PC-9 (cell line): ENCODE measurements at regions not wholly inside any gene's neighbourhood (a gene's known extent, or its start where the extent isn't known, plus 50 kb on each side); places are given as distances from the start of the nearest gene placed in this dataset.
"Not testable (repeated sequence)": the region's sequence is repeated elsewhere in the genome, so short reads cannot be mapped to it uniquely, and the experiment has no call there.

Source experiments
- BruUV-seq: library from RNA; stranded (reverse); fragments of 400-500 nt; replicated peaks from 2 replicates; lab custom pipeline; 2021; lab: Mats Ljungman, UMichigan
- CTCF ChIA-PET: fragments of 300-600 bp; sonication (Branson Sonifier 250); formaldehyde crosslinking; loops from one replicate; lab custom pipeline; 2022; ENCODE audit warnings: antibody characterized with exemption; lab: Charles Lee
- POLR2A ChIA-PET: fragments of 300-600 bp; sonication (Branson Sonifier 250); formaldehyde crosslinking; loops from one replicate; lab custom pipeline; 2022; ENCODE audit warnings: antibody characterized with exemption; ENCODE audit not compliant: unreplicated experiment; lab: Charles Lee
- DNase-seq, 2 experiments: peaks; one replicate each; pipeline versions ENCODE4 v3.0.0 to v3.0.0-alpha.2; 2015 to 2022; ENCODE audit warnings: mixed read lengths in 1 of 2
- H2AFZ ChIP-seq: fragments of 200-600 bp; sonication (generic); 2 replicates; pipeline ENCODE4 v1.8.1; 2017; ENCODE audit warnings: antibody characterized with exemption
- H3F3A ChIP-seq: fragments of 200-600 bp; sonication (generic); 2 replicates; pipeline ENCODE4 v1.8.1; 2017; ENCODE audit warnings: antibody characterized with exemption, mild to moderate bottlenecking, low read depth; ENCODE audit not compliant: insufficient read depth
- H3K27ac ChIP-seq: fragments of 200-600 bp; sonication (generic); 2 replicates; pipeline ENCODE4 v1.6.1; 2016; ENCODE audit warnings: mixed run types
- H3K27me3 ChIP-seq: fragments of 200-600 bp; sonication (generic); 2 replicates; pipeline ENCODE4 v1.6.1; 2016; ENCODE audit warnings: low read depth, mixed run types; ENCODE audit not compliant: insufficient read depth
- H3K36me3 ChIP-seq: fragments of 200-600 bp; sonication (generic); 2 replicates; pipeline ENCODE4 v1.6.1; 2016; ENCODE audit warnings: low read depth, mixed run types
- H3K4me1 ChIP-seq: fragments of 200-600 bp; sonication (generic); replicated peaks from 2 replicates; pipeline ENCODE4 v1.6.1; 2016; ENCODE audit warnings: mixed run types; ENCODE audit not compliant: insufficient read depth
- H3K4me2 ChIP-seq: fragments of 200-600 bp; sonication (generic); 2 replicates; pipeline ENCODE4 v1.6.1; 2017; ENCODE audit warnings: mixed run types
- H3K4me3 ChIP-seq: fragments of 200-600 bp; sonication (generic); 2 replicates; pipeline ENCODE4 v1.6.1; 2016; ENCODE audit warnings: mixed run types
- H3K79me2 ChIP-seq: fragments of 200-600 bp; sonication (generic); 2 replicates; pipeline ENCODE4 v1.6.1; 2017; ENCODE audit warnings: low read depth, mixed run types
- H3K9me2 ChIP-seq: fragments of 200-600 bp; sonication (generic); 2 replicates; pipeline ENCODE4 v1.8.1; 2017; ENCODE audit warnings: mild to moderate bottlenecking; ENCODE audit not compliant: insufficient read depth
- H3K9me3 ChIP-seq: fragments of 200-600 bp; sonication (generic); 2 replicates; pipeline ENCODE4 v1.8.1; 2016; ENCODE audit warnings: low read depth; ENCODE audit not compliant: insufficient read depth
- H4K20me1 ChIP-seq: fragments of 200-600 bp; sonication (generic); 2 replicates; pipeline ENCODE4 v1.8.1; 2017; ENCODE audit not compliant: insufficient read depth
- EZH2 ChIP-seq: fragments of 200-600 bp; sonication (generic); IDR thresholded peaks from 2 replicates; pipeline ENCODE4 v1.8.0; 2017; ENCODE audit warnings: antibody characterized with exemption, low read depth
- intact Hi-C: fragments of 100-400 bp; cut with micrococcal nuclease; formaldehyde crosslinking; loops from one replicate; pipeline ENCODE4 v1.10.0; 2022; ENCODE audit not compliant: unreplicated experiment
- TF ChIP-seq, protein P1 (sequence below): fragments of 200-600 bp; sonication (generic); conservative IDR thresholded peaks from 2 replicates; pipeline ENCODE4 v1.6.1; 2017; ENCODE audit warnings: mixed run types, antibody characterized with exemption, mild to moderate bottlenecking, moderate library complexity

DNA sequence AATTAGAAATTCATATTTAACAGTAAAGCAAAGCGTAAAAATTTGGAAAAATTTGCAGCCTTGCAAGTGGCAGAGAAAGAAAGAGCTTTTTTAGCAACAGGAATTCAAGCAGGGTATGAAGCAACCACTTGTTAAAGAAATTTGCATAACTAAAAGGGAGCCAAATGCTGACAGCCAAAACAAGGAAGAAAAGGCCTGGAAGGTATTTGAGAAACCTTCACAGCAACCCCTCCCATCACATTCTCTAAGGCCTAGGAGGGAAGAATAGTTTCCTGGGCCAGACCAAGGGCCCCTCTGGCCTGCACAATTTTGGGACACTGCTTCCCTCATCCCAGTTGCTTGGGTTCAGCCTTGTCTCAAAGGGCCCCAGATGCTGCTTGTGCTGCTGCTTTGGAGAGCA lies 672.4 kb upstream of the TMPRSS15 start:
- POLR2A ChIA-PET: no interaction called here
- Histone ChIP-seq H3K9me2 (no peaks in the 10 kb centered on the region), H3F3A (no peaks in the 10 kb centered on the region), H3K4me1 (no peaks in the 10 kb centered on the region), H2AFZ (no peak overlapping the region), H4K20me1 (no peaks in the 10 kb centered on the region), H3K4me3 (no peak overlapping the region), H3K36me3 (no peaks in the 10 kb centered on the region), H3K27ac (no peak overlapping the region), H3K79me2 (no peaks in the 10 kb centered on the region), H3K9me3 (no peaks in the 10 kb centered on the region), H3K27me3 (no peaks in the 10 kb centered on the region), H3K4me2 (no peak overlapping the region)
- DNase-seq: no peak
- CTCF ChIA-PET: no interaction called here
- TF ChIP-seq, protein P1, sequence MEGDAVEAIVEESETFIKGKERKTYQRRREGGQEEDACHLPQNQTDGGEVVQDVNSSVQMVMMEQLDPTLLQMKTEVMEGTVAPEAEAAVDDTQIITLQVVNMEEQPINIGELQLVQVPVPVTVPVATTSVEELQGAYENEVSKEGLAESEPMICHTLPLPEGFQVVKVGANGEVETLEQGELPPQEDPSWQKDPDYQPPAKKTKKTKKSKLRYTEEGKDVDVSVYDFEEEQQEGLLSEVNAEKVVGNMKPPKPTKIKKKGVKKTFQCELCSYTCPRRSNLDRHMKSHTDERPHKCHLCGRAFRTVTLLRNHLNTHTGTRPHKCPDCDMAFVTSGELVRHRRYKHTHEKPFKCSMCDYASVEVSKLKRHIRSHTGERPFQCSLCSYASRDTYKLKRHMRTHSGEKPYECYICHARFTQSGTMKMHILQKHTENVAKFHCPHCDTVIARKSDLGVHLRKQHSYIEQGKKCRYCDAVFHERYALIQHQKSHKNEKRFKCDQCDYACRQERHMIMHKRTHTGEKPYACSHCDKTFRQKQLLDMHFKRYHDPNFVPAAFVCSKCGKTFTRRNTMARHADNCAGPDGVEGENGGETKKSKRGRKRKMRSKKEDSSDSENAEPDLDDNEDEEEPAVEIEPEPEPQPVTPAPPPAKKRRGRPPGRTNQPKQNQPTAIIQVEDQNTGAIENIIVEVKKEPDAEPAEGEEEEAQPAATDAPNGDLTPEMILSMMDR: no peak
- BruUV-seq: no TSS peak
- intact Hi-C loops: no loop called here

DNA sequence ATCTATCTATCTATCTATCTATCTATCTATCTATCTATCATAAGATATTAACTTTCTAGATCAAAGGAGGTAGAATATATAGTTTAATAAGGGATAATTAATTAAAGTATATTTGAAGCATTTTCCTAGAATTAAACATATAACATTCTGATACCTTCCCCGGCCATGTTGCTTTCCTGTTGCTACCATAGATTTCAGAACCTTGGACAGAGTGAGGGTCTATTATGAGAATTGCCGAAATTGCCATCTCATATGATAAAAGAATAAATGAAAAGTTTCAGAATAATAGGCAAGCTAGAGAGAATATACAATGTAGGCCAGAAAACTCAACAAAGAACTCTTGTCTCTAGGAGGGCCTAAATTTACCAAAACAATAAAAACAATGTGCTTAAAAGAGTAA lies 706.1 kb upstream of the TMPRSS15 start:
- TF ChIP-seq EZH2: no peak
- TF ChIP-seq, protein P1: no peak
- no peak for DNase-seq
- Histone ChIP-seq H3K27me3 (no peaks in the 10 kb centered on the region), H3K36me3 (no peaks in the 10 kb centered on the region), H3K4me2 (no peak overlapping the region), H3K79me2 (no peaks in the 10 kb centered on the region), H2AFZ (no peak overlapping the region), H3K4me3 (no peak overlapping the region), H3K27ac (no peak overlapping the region), H3K4me1 (no peaks in the 10 kb centered on the region), H3F3A (no peaks in the 10 kb centered on the region), H4K20me1 (no peaks in the 10 kb centered on the region), H3K9me2 (no peaks in the 10 kb centered on the region), H3K9me3 (no peaks in the 10 kb centered on the region)
- intact Hi-C loops: no loop called here
- ChIA-PET POLR2A (no interaction called here), CTCF (no interaction called here)
- BruUV-seq: no TSS peak

DNA sequence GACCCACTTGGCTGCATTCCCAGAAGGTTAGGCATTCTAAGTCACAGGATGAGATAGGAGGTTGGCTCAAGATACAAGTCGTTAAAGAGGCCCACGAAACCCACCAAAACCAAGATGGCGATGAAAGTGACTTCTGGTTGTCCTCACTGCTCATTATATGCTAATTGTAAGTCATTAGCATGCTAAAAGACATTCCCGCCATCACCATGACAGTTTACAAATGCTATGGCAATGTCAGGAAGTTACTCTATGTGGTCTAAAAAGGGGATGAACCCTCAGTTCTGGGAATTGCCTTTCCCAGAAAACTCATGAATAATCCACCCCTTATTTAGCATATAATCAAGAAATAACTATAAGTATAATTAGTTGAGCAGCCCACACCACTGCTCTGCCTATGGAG lies 715.7 kb upstream of the TMPRSS15 start:
- DNase-seq, H3K36me3 ChIP-seq, H3K79me2 ChIP-seq, H3K27me3 ChIP-seq, H3K9me3 ChIP-seq, H3F3A ChIP-seq, H4K20me1 ChIP-seq, H3K9me2 ChIP-seq, H3K4me2 ChIP-seq, POLR2A ChIA-PET, BruUV-seq, intact Hi-C loops, H3K4me3 ChIP-seq, H3K4me1 ChIP-seq, H3K27ac ChIP-seq, H2AFZ ChIP-seq, CTCF ChIA-PET: not testable (repeated sequence)

DNA sequence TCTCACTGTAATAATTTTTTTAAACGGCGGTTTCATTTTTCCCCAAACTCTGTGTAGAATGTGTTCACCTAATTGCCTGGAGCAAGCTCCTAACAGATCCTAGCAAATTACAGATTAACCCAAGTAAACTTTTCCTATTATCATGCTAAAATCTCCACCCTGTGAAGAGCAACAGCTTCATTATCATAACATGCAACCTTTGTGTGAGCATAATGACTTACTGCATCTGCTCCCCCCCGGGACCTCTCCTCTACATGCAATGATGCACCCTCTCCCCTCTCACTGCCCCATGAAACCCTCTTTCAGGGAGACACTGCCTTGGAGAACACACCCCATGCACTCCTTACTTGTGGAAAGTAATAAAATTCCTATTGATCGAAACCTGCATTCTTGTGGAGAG lies 717.0 kb upstream of the TMPRSS15 start:
- DNase-seq: no peak
- Histone ChIP-seq H3K36me3 (no peaks in the 10 kb centered on the region), H3K4me2 (no peak overlapping the region), H3K79me2 (no peaks in the 10 kb centered on the region), H3K27me3 (no peaks in the 10 kb centered on the region), H3F3A (no peaks in the 10 kb centered on the region), H3K9me3 (no peaks in the 10 kb centered on the region), H3K27ac (no peak overlapping the region), H2AFZ (no peak overlapping the region), H4K20me1 (no peaks in the 10 kb centered on the region; the same call in 1 of the 2 replicates), H3K9me2 (no peaks in the 10 kb centered on the region), H3K4me3 (no peak overlapping the region), H3K4me1 (no peaks in the 10 kb centered on the region)
- CTCF ChIA-PET: no interaction called here
- TF ChIP-seq EZH2: no peak
- TF ChIP-seq, protein P1: no peak
- POLR2A ChIA-PET: no interaction called here
- intact Hi-C loops: no loop called here
- BruUV-seq: no TSS peak
